LNCaP clone FGC (cell line): ENCODE measurements at regions not wholly inside any gene's neighbourhood (a gene's known extent, or its start where the extent isn't known, plus 50 kb on each side); places are given as distances from the start of the nearest gene placed in this dataset.

Source experiments
- DNase-seq: peaks from one replicate; pipeline ENCODE4 v3.0.0-alpha.2; 2011; ENCODE audit warnings: low read depth
- H3K4me3 ChIP-seq: 2 replicates; pipeline ENCODE4 v1.5.1; 2011; ENCODE audit warnings: mild to moderate bottlenecking, low read depth, low read length, control low read depth
- TF ChIP-seq, protein P1 (sequence below): IDR thresholded peaks from 2 replicates; pipeline ENCODE4 v1.5.1; 2012; ENCODE audit warnings: mild to moderate bottlenecking; ENCODE audit not compliant: control insufficient read depth, insufficient read depth; ENCODE audit errors: extremely low read depth

DNA sequence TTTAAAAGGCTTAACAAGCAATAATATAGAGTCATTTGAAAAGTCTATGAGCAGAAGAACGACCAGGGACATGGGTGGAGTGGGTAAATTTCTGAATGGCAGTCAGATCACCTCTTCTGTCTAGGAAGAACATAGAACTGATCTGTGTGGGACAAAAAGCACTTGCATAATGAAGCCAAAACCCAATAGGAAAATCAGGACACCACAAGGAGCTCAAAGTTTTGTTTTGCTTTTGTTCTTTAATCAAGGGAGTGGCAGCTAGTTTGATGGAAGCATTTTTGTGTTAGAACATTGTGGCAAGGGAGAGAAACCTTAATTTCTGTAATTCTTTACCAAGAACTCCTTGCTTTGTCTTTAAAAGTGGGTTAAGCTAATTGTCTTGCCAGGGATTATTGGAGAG lies 240.2 kb upstream of the TANK start:
- TF ChIP-seq, protein P1, sequence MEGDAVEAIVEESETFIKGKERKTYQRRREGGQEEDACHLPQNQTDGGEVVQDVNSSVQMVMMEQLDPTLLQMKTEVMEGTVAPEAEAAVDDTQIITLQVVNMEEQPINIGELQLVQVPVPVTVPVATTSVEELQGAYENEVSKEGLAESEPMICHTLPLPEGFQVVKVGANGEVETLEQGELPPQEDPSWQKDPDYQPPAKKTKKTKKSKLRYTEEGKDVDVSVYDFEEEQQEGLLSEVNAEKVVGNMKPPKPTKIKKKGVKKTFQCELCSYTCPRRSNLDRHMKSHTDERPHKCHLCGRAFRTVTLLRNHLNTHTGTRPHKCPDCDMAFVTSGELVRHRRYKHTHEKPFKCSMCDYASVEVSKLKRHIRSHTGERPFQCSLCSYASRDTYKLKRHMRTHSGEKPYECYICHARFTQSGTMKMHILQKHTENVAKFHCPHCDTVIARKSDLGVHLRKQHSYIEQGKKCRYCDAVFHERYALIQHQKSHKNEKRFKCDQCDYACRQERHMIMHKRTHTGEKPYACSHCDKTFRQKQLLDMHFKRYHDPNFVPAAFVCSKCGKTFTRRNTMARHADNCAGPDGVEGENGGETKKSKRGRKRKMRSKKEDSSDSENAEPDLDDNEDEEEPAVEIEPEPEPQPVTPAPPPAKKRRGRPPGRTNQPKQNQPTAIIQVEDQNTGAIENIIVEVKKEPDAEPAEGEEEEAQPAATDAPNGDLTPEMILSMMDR = no peak
- H3K4me3 ChIP-seq = no peak overlapping the region
- DNase-seq = no peak

DNA sequence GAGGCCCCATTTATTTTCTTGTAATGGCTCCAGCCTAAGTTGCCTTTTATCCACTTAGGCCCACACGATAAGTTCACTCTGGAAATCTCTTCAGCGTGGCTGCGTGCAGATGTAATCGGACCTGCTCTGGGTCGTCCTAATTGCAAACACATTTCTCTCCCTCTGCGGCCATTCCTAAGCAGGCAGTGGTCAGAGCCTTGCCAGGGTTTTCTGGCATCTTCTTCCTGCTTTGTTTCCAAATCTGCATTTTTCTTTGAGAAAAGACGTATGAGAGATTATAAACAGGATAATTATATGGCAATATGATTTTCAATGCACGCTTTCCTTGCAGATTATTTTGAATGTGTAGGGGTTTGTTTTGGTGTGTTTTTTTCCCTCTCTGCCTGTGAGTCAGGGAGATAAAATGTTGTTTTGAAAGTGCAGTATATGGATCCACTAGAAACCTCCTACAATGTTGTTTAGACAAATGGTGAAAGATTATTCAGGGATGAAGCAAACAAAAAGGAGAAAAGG lies 239.4 kb upstream of the TANK start:
- TF ChIP-seq, protein P1 = no peak
- no peak overlapping the region for H3K4me3 ChIP-seq
- DNase-seq = no peak

DNA sequence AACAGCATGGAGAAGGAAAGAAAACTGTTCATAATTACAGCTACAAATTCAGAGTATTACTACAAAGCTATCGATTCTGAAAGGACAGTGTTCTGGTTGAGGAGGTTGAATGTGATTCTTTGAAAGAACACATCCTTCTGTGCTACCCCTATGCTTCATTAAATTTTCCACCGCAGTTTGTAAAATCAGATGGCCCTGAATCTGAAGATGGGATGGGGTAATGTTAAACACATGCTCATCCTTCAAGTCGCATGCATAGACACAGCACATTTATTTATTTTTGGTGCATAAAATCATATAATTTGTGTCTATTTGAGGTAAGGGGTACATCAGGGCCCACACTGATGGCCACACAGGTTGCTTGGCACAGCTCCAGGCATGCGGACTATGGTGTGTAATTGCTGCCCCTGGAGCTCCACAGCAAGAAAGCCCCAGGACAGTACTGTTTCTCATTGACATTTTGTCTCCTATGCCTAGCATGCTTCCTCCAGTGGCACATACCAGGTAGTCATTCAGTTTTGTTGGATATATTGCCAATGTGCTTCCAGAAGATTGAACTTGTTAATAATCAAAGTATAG lies 238.8 kb upstream of the TANK start:
- H3K4me3 ChIP-seq = no peak overlapping the region
- TF ChIP-seq, protein P1 = no peak
- no peak for DNase-seq

DNA sequence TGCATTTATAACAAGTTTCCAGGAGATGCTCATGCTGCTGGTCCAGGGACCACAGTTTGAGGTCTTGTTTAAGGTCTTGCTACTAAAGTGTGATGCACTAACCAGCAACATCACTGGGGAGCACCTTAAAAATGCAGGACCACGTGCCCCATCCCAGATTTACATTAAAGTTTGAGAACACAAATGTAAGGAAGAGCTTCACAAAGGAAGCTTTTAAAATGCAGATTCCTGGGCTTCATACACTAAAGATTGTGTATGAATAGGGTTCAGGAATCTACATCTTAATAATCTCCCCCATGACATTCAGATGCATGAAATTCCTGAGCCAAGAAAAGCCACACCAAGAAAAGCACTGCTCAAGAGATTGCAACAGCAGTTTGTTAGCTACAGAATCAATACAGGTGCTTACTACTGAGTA lies 235.3 kb upstream of the TANK start:
- no peak overlapping the region for H3K4me3 ChIP-seq
- TF ChIP-seq, protein P1 = no peak
- no peak for DNase-seq

DNA sequence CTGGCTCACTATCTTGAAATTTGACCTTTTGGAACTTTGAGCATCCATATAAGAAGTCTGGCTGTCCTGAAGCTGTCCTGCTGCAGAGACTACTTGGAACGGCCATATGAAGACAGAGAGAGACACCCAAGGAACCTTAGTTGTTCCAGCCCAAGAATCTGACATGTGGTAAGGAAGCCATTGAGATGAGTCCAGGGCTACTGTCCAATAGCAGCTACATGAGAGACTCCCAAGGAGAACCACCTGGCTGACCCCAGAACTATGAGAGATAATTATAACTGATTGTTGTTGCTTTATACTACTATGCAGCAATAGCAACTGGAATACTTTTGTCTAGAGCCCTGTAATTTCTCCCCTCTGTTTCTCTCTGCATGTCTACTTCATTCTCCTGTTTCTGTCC lies 234.3 kb upstream of the TANK start:
- TF ChIP-seq, protein P1 = no peak
- no peak for DNase-seq
- no peak overlapping the region for H3K4me3 ChIP-seq

DNA sequence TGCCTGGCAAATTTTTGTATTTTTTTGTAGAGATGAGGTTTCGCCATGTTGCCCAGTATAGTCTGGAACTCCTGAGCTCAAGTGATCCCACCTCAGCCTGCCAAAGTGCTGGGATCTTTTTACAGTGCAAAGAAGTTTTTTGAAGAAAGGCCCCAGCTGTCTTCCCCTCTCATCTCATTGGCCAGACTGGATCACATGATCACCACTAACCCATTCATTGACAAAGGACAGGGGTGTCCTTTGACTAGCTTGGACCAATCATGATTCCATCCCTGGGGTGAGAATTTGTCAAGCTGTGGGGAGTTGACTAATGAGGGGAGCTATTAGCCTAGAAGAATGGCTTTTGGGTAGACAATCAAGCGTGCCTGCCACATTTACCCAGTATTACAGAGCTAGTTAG lies 232.9 kb upstream of the TANK start:
- TF ChIP-seq, protein P1 = no peak
- no peak for DNase-seq
- H3K4me3 ChIP-seq = no peak overlapping the region

DNA sequence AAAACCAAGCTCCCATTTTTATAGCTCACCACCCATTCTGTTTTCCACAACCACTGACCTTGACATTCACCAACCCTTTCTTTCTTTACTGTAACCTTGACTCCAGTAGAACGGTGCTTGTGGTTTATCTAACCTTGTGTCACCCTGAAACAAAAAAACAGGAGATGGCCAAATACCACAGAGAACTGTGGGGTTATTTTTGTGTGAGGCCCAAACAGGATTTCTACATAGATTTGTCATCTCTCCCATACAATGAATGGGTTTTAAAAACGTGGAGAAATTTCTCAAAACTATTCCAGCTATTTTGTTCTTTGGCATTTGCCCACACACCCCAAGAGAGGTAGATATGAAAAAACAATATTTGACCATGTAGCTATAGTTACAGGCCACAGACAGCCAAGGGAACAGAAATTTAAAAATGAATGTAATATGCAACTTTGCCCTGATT lies 231.3 kb upstream of the TANK start:
- no peak overlapping the region for H3K4me3 ChIP-seq
- TF ChIP-seq, protein P1 = no peak
- DNase-seq = no peak
